Left lung (tissue), 4 donors: ENCODE measurements at regions not wholly inside any gene's neighbourhood (a gene's known extent, or its start where the extent isn't known, plus 50 kb on each side); places are given as distances from the start of the nearest gene placed in this dataset.

ENCODE experiments used
- ATAC-seq: fragments of 200-7000 bp; cut with Tn5 transposase; one replicate; pipeline ENCODE4 v1.9.1; 2020; ENCODE audit warnings: moderate library complexity
- DNase-seq, 4 donors: peaks; one replicate each; pipeline ENCODE4 v3.0.0-alpha.2; 2013 to 2020
- H3K27ac ChIP-seq, 2 donors: fragments of 200-600 bp; sonication (generic) in 1 of 2; one replicate each; pipeline versions ENCODE4 v1.5.0 to v1.8.0; 2020 to 2021
- H3K27me3 ChIP-seq, 2 donors: fragments of 200-600 bp; sonication (generic) in 1 of 2; one replicate each; pipeline versions ENCODE4 v1.5.0 to v1.8.0; 2020 to 2021
- H3K36me3 ChIP-seq, 2 donors: fragments of 200-600 bp; sonication (generic) in 1 of 2; one replicate each; pipeline versions ENCODE4 v1.5.0 to v1.8.0; 2020 to 2021
- H3K4me1 ChIP-seq, 2 donors: fragments of 200-600 bp; one replicate each; pipeline ENCODE4 v1.8.0; 2021
- H3K4me3 ChIP-seq, 2 donors: fragments of 200-600 bp; sonication (generic) in 1 of 2; one replicate each; pipeline versions ENCODE4 v1.5.0 to v1.8.0; 2020 to 2021; ENCODE audit warnings: mild to moderate bottlenecking in 1 of 2
- H3K9me3 ChIP-seq, 2 donors: fragments of 200-600 bp; sonication (generic) in 1 of 2; one replicate each; pipeline versions ENCODE4 v1.5.0 to v1.8.0; 2020 to 2021
- CTCF ChIP-seq, 2 donors: fragments of 200-600 bp; sonication (generic) in 1 of 2; IDR thresholded peaks; one replicate each; pipeline versions ENCODE4 v1.5.0 to v1.8.0; 2021; ENCODE audit warnings: antibody characterized with exemption in 2 of 2
- intact Hi-C, 2 donors: fragments of 100-400 bp; cut with DNase I; formaldehyde crosslinking; loops; one replicate each; pipeline versions ENCODE4 v1.11.2 to v1.14.2; 2022
- donor health status: DM: no; HTN: yes; CAD: no.
- donor health status: DM: no; HTN: no; CAD: no.

GRCh38 chr7:52723606-52724005 lies 311.8 kb upstream of the POM121L12 start:
- intact Hi-C loops = no loop called here
- Histone ChIP-seq H3K4me3 (no peak overlapping the region), H3K4me1 (no peaks in the 10 kb centered on the region), H3K36me3 (no peaks in the 10 kb centered on the region), H3K27me3 (no peaks in the 10 kb centered on the region), H3K9me3 (no peaks in the 10 kb centered on the region), H3K27ac (no peak overlapping the region)
- ATAC-seq = no peak
- TF ChIP-seq CTCF (IDR thresholded peaks at IDR 0.05) = no peak
- no peak for DNase-seq

GRCh38 chr7:52720856-52721255 lies 314.6 kb upstream of the POM121L12 start:
- TF ChIP-seq CTCF (IDR thresholded peaks at IDR 0.05) = no peak
- no peak for ATAC-seq

GRCh38 chr7:52719677-52720076 lies 315.8 kb upstream of the POM121L12 start:
- Histone ChIP-seq H3K36me3 (no peaks in the 10 kb centered on the region), H3K27ac (no peak overlapping the region), H3K4me3 (no peak overlapping the region), H3K27me3 (no peaks in the 10 kb centered on the region), H3K9me3 (peaks cover 0 to under 1% of the 10 kb centered on the region in 2 donors), H3K4me1 (no peaks in the 10 kb centered on the region)
- no peak for TF ChIP-seq CTCF (IDR thresholded peaks at IDR 0.05)
- DNase-seq (no peak), ATAC-seq (no peak)
- intact Hi-C loops = no loop called here

More at GRCh38 chr7:52720856-52721255, 314.6 kb upstream of the POM121L12 start:
- no peaks in the 10 kb centered on the region for H3K36me3 ChIP-seq
- no peak overlapping the region for H3K4me3 ChIP-seq
- H3K27me3 ChIP-seq = no peaks in the 10 kb centered on the region
- no peaks in the 10 kb centered on the region for H3K9me3 ChIP-seq
- DNase-seq = no peak
- no peaks in the 10 kb centered on the region for H3K4me1 ChIP-seq
- H3K27ac ChIP-seq = no peak overlapping the region
- intact Hi-C loops = no loop called here

- no peak for TF ChIP-seq CTCF (IDR thresholded peaks at IDR 0.05)
- Histone ChIP-seq H3K4me1 (no peaks in the 10 kb centered on the region), H3K27me3 (no peaks in the 10 kb centered on the region), H3K4me3 (no peak overlapping the region), H3K27ac (no peak overlapping the region), H3K9me3 (peaks cover 0 to 7% of the 10 kb centered on the region in 2 donors), H3K36me3 (no peaks in the 10 kb centered on the region)
- DNase-seq (no peak), ATAC-seq (no peak)
- intact Hi-C loops = no loop called here
Measured at GRCh38 chr7:52715701-52716100, 319.7 kb upstream of the POM121L12 start.

GRCh38 chr7:52712938-52713337 lies 322.5 kb upstream of the POM121L12 start:
- no peaks in the 10 kb centered on the region for H3K4me1 ChIP-seq
- no peaks in the 10 kb centered on the region for H3K36me3 ChIP-seq
- H3K9me3 ChIP-seq = peaks cover 0 to 11% of the 10 kb centered on the region in 2 donors
- TF ChIP-seq CTCF (IDR thresholded peaks at IDR 0.05) = no peak
- no peak overlapping the region for H3K4me3 ChIP-seq
- DNase-seq = no peak
- no peak overlapping the region for H3K27ac ChIP-seq
- intact Hi-C loops = no loop called here
- H3K27me3 ChIP-seq = no peaks in the 10 kb centered on the region
- ATAC-seq = no peak
